Glomerular visceral epithelial cell (primary cell): ENCODE measurements at regions not wholly inside any gene's neighbourhood (a gene's known extent, or its start where the extent isn't known, plus 50 kb on each side); places are given as distances from the start of the nearest gene placed in this dataset.
"Not testable (repeated sequence)": the region's sequence is repeated elsewhere in the genome, so short reads cannot be mapped to it uniquely, and the experiment has no call there.

ENCODE experiments used
- DNase-seq: peaks from one replicate; pipeline ENCODE4 v3.0.0-alpha.2; 2016; ENCODE audit errors: extremely low spot score

DNA sequence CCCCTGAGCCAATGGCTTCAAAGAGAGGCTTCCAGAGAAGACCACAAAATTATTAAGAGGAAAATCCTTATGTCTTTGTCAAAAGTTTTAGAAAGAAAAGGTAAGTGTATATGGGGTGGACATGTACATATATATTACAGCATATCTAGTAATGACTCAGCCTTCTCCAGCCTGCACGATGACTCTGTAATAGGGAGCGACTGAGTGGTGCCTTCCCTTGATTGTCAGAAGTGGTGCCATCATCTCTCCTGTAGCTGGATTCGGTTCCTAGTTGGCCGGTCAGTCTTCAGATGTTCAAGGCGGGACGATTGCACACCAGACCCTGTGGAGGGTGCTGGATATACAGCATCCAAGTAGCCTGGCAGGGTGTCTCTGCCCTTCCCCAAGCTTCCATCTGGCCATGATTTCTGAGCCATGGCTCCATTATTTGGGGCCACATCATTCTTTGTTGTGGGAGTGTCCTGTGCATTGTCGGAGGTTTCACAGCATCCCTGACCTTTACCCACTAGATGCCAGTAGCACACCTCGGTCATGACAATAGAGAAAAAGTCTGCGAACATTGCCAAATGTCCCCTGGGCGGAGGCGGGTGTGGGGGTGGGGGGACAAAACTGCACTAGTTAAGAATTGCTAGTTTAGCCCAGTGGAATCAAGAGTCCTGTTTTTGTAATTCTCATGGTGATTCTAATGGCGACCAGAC is 206.2 kb upstream of the KAZN start:
- no peak for DNase-seq

DNA sequence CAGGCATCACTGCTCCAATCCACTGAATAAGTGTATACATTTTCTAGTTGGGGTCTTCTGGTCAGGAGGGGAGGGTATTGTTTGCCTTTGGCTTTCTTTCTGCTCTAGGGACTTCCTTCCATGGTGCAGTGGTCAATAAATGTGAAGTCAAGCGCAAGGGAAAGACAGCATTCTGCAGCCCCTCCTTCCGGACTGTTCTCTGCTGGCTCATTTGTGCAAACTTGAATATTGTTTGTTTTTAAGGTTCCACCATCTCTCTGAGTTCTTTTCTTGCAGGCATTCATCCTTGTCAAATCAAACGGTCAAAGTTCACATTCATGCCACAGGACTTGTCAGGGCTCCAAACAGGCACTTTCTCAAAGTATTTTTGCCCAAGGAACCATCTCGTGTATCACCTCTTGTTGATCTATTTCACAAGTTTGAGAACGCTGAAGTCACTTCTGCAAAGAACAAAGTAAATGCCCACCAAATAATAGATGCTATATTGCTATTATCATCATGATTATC is 205.6 kb upstream of the KAZN start:
- no peak for DNase-seq

DNA sequence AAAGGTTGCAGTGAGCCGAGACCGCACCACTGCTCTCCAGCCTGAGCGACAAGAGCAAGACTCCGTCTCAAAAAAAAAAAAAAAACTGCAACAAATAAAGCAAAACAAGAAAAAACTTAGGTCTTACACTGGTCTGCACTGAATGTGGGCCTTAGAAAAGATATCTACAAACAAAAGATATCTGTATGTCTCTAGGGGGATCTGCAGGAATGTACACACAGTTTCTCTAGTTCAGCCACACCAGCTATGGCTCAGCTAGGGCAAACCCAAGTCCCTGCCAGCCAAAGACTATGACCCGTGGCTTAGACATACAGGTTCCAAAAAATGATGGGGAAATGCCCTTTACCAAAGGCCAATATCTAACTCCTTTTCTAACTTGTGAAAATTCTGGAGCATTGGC is 202.4 kb upstream of the KAZN start:
- DNase-seq: no peak

DNA sequence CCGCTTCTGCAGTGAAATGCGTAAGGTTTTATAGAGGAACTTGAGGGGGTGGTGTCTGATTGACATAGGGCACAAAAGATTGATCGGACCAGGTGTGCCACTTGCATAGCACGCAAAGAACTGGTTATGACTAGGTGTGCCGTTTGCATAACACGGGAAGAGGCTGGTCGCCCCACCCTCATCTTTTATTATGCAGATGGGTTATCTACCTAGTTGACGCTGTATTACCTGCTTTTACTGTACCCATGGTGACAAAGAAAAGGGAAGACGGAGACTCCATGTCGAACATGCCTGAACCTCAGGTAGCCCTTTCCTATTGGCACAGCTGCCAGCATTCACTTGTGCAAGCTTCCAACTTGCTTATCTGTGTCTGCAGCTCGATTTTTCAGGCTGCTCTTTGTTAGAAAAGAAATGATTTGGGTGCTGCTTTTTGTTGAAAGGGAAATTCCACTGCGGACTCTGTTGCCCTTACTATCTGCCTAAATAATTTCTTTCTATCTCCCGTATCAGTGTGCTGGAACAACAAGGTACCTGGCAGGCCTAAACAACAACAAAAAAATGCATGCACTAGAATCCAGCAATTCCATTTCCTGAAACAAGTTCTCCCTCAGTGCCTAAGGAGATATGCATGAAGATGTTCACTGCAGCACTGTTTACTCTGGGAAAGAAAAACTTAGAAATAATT is 194.4 kb upstream of the KAZN start:
- no peak for DNase-seq

DNA sequence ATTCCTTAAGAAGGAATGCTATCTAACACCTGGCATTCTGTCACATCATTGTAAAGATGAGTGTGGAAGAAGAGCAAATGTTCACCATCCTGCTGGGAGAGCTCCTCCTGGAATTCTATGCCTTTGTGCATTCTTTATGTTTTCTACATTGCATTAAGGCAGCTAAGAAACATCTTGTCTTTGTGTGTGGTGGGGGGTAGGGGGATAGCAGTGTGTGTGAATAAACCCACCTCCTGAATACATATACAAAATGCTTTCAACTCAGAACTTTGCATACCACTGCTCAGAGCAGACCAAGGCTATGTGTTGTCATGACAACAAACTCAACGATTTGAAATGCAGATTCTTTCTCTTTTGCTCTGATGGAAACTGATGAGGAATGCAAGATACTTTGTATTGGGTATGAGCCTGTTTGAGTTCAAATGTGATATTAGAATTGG is 193.6 kb upstream of the KAZN start:
- no peak for DNase-seq

DNA sequence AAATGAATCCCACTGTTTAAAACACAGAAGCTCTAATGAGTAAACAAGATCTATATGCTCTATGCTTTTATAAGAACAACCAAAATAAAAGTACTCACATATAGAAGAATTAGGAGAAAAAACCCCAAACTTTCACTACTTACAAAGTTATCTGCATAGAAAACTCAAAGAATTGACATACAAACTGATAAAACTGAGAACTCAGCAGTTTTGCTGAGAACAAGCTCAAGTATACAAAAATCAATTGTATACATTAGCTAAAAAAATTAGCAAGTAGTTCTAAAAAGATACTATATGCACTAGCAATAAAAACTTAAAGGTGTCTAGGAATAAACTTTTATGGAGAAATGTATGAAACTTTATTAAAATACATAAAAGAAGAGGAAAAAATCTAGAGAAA is 186.2 kb upstream of the KAZN start:
- no peak for DNase-seq

DNA sequence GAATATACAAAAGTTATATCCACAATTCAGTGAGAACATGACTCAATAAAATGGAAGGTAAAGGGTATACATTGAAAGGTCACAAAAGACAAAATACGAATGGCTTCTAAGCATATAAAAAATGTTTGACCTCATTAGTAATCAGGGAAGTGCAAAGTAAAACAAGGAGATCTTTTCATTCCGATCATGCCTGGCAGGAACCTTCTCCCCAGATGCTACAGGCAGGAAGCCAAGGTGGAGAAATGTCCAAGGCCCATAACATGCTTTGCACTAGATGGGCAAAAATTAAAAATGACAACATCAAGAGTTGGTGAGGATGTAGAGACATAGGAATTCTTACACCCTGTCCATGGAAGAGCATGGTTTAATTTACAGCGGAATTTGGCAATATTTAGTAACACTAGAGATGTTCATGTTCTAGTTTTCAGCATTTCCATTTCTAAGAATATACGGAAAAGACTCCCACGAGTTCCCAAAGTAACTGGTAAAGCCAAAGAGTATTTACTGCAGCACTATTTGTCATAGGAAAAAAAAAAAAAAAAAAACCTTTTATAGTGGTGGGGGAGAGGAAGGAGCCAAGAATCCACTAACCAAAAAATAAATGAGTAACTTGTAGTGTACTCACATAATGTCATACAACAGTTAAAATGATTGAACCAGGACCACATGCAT is 184.5 kb upstream of the KAZN start:
- no peak for DNase-seq

DNA sequence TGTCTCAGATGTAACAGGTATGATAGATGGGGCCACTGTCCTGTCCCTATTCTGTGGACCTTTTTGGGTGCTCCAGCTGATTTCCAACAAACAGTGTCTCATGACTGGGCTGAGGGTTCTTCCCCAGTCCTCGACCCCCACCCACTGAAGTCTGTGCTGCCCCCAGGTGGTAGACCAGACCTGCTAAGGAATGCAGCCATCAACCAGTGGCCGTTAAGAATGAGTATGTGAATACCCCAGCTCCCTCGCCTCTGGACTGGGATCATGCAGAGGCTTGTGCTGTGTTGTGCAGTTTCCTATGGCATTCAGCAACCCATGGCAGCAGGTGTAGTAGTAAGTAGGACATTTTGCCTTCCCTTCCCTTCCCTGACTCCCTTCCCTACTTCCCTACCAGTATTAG is 183.1 kb upstream of the KAZN start:
- no peak for DNase-seq

DNA sequence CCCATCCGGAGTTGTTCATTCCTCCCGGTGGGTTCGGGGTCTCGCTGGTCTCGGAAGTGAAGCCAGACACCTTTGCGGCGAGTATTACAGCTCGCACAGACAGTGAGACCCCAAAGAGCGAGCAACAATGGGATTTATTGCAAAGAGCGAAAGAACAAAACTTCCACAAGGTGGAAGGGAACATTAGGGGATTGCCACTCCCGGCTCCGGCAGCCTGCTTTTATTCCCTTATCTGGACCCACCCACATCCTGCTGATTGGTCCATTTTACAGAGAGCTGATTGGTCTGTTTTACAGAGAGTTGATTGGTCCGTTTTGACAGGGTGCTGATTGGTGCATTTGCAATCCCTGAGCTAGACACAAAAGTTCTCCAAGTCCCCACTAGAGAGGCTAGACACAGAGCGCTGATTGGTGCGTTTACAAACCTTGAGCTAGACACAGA is 178.7 kb upstream of the KAZN start:
- DNase-seq: not testable (repeated sequence)

DNA sequence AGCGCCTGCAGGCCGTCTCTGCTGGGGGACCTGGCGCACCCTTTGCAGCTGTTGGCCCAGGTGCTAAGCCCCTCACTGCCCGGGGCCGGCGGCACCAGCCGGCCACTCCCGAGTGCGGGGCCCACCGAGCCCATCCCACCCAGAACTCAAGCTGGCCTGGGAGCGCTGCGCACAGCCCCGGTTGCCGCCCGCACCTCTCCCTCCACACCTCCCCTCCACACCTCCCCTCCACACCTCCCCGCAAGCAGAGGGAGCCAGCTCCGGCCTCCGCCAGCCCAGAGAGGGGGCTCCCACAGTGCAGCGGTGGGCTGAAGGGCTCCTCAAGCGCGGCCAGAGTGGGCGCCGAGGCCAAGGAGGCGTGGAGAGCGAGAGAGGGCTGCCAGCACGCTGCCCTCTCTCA is 177.8 kb upstream of the KAZN start:
- no peak for DNase-seq

DNA sequence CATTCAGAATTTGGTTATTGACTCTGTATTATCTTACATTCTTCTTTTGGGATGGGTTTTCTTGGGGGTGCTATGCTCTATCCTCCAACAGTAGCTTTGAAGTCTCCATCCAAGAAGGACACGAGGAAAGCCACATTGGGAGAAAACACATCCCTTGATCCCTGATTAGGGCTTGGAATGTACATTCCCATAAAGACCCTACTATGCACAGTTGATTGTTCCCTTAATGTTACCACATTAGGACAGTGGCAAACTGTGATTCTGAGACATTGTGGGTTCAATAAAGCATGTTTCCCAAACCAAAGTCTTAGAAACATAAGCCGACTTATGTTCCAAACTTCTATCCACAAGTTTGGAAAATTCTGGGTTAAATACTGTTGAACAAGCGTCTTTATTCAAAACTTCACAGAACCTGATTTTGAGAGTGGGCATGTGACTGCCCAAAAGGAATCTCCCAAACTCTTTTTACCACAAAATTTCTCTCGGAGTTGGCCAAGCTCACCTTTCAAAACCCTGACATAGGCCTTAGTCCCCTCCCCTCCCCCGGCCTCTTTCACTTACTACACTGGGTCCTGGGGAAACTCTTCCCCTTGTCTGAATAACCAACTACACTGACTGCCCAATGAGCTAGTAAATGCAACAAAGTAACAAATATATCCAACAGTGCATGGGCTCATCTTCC is 177.0 kb upstream of the KAZN start:
- no peak for DNase-seq

DNA sequence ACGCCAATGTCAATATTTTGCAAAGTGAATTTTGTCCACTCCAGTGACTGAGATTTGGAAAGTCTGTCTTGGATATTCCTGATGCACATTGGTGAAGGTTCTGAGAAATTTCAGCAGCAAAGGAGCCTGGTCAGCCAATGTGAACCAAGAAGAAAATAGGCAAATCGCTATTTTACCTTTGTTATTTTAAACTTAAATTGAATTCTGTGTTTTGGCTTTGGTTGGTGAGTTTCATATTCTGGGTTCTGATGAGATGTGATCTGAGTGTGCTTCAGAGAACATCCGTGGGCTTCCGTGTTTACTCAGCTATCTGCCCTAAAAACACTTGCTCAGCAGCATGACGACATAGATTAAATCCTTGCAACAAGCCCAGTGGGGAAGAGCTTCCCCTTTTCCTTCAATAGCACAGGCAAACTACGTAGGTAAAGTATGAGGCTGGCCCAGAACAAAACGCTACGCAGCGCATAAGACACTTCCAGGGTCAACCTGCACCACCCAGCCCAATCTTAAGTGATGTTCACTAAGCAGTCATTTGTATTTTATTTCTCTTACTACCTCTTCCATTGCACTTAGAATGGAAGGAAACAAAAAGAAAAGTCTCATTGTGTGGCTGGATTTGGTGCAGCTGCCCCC is 176.4 kb upstream of the KAZN start:
- DNase-seq: no peak

DNA sequence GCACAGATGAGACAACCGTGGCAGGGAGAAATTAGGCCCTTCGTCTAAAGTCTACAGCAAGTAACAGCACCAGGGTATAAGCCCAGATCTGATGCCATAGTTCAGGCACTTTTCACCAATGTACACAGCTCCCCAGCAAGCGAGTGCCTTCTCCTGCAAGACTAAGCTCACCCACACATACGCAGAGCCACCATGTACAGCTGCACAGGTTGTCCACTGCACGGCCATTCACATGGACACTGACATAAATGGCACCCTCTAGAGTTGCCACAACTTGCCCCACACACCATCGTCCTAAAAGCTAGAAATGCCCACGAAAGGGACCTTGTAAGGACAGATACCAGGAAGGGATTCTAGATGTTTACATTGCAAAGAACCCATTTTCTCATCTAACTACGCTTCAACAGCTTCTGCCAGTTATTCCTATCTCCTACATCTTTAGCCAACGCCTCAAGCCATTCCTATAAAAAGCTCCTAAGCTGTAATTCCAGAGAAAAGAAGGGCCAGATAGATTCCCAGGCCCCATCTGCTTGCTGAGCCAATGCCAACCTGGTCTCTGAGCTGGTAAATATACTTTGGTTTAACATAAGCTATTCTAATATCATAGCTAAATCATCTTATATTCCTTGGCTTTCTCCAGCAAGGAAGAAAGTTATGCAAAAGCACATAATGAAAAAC is 174.0 kb upstream of the KAZN start:
- DNase-seq: no peak

DNA sequence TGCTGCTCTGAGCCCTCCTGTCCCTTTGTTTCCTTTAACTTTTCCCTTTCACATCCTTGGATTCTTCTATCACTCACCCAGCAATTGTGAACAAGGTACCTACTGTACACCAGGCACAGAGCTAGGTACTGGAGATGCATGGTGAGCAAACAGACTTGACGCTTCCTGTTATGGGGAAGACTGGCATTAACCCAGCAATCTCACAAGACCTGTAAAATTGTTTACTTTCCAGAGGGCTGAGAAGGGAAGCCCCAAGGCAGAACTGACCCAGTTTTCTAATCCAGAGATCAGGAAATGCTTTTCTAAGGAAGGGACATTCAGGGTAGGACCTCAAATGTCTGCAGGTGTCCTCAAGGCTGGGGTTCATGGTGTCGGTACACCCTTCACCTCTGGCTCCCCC is 171.6 kb upstream of the KAZN start:
- no peak for DNase-seq

DNA sequence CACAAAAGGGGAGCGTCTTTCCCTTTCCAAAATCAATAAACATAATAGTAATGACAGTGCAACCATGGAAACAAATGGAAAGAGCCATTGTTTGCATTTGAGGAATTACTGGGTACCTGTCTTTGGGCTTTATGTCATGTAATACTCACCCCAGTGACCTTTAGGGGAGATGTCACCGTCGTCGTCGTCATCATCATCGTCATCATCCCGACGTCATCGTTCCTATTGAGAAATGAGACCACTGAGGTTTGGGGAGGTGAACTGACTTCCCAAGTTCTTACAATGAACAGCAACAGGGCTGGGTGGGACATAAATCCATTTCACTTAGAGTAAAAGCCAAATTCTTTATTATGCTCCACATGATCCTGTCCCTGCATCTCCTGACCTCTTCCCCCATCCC is 168.9 kb upstream of the KAZN start:
- DNase-seq: no peak

DNA sequence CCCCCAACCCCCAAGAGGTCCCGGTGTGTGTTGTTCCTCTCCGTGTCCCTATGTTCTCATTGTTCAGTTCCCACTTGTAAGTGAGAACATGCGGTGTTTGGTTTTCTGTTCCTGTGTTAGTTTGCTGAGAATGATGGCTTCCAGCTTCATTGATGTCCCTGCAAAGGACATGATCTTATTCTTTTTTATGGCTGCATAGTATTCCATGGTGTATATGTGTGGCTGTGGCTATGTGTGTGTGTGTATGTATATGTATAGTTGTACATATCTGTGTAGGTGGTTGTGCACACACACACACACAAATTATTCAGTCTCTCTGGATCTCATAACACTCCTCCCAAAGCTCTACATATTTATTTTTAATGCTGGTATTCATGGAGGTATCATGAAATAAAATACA is 165.8 kb upstream of the KAZN start:
- DNase-seq: not testable (repeated sequence)

DNA sequence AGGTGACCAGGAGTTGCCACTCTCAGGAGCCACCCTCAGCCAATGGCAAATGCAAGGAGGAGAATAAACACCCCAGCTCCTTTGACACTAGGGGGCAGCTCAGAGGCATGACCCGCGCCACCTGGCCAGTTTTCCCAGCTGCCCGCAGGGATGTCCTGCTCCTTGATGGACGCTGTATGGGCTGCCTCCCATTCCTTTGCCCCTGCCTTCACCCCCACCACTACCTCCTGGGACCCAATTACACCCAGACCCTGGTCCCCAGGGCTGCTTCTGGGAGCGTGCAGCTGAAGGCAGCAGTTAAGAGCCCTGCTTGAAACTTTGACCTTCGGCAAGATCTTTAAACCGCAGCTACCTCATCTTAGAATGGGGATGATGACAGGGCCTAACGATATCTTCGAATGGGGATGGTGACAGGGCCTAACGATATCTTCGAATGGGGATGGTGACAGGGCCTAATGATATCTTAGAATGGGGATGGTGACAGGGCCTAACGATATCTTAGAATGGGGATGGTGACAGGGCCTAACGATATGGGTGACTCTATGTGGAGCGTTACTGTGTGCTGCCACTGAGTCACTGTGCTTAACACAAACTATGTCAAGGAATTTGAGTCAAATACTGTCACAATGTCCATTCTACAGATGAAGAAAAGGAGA is 163.0 kb upstream of the KAZN start:
- DNase-seq: no peak

DNA sequence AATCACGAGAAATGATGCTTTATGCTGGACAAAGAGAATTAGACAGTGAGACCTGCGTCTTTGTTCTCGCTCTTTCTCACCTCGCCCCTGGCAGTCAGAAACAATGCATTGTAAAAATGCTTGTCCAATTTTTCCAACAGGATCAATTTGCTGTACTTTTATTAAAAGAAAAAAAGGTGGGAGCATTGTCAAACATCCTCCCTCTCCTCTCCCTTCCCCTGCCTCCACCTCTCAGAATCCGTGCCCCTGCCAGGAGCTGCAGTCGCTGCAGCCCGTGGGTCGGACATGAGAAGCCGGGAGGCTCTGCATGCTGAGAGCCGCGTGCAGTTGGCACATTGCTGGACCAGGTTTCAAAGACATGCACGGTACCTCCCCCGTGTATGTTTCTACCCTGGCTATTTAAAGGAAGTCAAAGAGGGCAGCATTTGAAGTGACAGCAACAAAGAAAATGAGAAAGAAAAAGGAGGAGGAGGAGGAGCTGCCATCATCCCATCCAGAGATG is 161.0 kb upstream of the KAZN start:
- no peak for DNase-seq

DNA sequence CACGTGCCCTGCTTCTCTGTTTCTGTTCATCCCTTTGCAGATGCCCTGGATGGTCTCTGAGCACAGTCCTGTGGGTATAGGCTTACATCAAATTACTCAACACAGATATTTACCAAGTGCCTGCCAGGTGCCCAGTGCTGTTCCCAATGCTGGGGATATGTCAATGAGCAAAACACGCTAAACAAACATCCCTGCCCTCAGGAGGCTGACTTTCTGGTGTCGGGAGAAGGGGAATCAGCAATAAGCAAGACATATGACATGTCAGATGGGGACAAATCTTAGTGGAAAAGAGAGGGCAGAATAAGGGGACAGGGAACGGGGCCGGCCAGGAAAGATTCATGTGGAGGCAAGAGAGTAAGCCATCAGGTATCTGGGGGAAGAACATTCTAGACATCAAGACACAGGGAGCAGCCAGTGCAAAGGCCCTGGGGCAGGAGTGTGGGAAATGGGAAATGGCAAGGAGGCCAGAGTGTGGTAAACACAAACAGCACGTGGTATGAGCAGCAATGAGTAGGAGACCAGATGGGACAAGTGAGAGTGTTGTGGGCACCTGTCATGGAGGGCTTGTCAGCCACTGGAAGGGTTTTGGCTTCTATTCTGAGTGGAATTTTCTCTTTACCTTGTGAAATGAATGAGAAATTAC is 160.2 kb upstream of the KAZN start:
- no peak for DNase-seq

DNA sequence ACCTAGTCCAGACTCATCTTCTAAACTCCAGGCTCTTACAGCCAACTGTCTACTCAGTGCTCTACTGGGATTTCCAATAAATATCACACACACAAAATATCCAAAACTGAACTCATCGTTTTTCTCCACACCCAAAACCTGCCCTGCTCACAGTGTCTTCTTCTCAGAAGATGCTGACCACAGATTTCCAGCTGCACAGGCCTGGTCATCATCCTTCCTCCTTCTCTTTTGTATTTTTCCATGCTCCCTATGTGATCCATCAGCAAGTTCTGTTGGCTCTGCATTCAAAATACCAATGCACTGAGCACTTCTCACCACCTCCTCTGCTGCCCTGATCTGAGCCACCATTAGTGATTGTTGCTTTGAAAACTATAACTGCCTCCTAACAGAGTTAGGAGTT is 159.5 kb upstream of the KAZN start:
- no peak for DNase-seq
